ENCODE measurements at regions not wholly inside any gene's neighbourhood (a gene's known extent, or its start where the extent isn't known, plus 50 kb on each side); places are given as distances from the start of the nearest gene placed in this dataset.

DNA sequence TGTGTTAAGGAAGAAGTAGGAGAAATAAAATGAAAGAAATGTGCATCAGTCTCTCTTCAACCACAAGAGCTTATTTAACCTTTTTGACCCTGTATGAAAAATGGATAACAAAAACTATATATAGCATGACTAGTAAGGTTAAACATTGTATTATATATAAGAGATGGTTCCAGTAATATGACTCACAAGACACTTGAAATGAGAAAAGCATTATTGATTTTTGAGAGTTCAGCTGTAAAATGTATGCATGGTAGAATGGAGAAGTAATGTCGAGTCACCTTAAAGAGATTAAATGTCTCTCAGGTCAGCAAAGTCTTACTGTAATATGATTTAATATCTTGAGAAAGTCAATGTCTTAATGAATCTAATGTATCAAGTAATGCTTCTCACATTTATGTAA lies 860.9 kb downstream of the TAF11L14 start:
- H3K9me3 ChIP-seq (ENCODE audit: control insufficient read depth, insufficient read depth, low read depth, low read length) = no peaks in the 10 kb centered on the region
- H3K4me3 ChIP-seq (ENCODE audit: low read depth, low read length) = no peak overlapping the region
- H3K27ac ChIP-seq (ENCODE audit: extremely low read depth, low read depth, low read length) = no peak overlapping the region
- ChIA-PET POLR2A (no interaction called here), CTCF (no interaction called here)
- no peaks in the 10 kb centered on the region; a peak in 1 of 3 replicates for H3K36me3 ChIP-seq (ENCODE audit: control insufficient read depth in 2 of 2, insufficient read depth in 1 of 2, low read length in 2 of 2)
- no peaks in the 10 kb centered on the region for H3K4me1 ChIP-seq (ENCODE audit: control insufficient read depth, insufficient read depth, low read length)
- TF ChIP-seq ZBTB48 (tag by site-specific recombination; IDR thresholded peaks at IDR 0.05) (no peak), MYNN (tag by site-specific recombination; IDR thresholded peaks at IDR 0.05; ENCODE audit: borderline replicate concordance) (no peak), ZNF24 (tag by site-specific recombination; IDR thresholded peaks at IDR 0.05) (no peak), ZNF433 (tag by site-specific recombination; IDR thresholded peaks at IDR 0.05; ENCODE audit: low read depth) (no peak), SETDB1 (IDR thresholded peaks at IDR 0.05; ENCODE audit: insufficient read length, low read length) (no peak), WT1 (tag by site-specific recombination; IDR thresholded peaks at IDR 0.05) (no peak), ZNF48 (tag by site-specific recombination; IDR thresholded peaks at IDR 0.05) (no peak), ZBTB8A (tag by site-specific recombination; IDR thresholded peaks at IDR 0.05) (no peak), MEIS1 (CRISPR knock-in tag; IDR thresholded peaks at IDR 0.05; ENCODE audit: borderline replicate concordance) (no peak), ZNF302 (tag by site-specific recombination; IDR thresholded peaks at IDR 0.05; ENCODE audit: low read depth) (no peak), ZNF248 (tag by site-specific recombination; IDR thresholded peaks at IDR 0.05) (no peak), ZNF560 (tag by site-specific recombination; IDR thresholded peaks at IDR 0.05; ENCODE audit: borderline replicate concordance) (no peak), ZNF121 (tag by site-specific recombination; IDR thresholded peaks at IDR 0.05) (no peak), PATZ1 (tag by site-specific recombination; IDR thresholded peaks at IDR 0.05) (no peak)
- TF ChIP-seq, protein P1, sequence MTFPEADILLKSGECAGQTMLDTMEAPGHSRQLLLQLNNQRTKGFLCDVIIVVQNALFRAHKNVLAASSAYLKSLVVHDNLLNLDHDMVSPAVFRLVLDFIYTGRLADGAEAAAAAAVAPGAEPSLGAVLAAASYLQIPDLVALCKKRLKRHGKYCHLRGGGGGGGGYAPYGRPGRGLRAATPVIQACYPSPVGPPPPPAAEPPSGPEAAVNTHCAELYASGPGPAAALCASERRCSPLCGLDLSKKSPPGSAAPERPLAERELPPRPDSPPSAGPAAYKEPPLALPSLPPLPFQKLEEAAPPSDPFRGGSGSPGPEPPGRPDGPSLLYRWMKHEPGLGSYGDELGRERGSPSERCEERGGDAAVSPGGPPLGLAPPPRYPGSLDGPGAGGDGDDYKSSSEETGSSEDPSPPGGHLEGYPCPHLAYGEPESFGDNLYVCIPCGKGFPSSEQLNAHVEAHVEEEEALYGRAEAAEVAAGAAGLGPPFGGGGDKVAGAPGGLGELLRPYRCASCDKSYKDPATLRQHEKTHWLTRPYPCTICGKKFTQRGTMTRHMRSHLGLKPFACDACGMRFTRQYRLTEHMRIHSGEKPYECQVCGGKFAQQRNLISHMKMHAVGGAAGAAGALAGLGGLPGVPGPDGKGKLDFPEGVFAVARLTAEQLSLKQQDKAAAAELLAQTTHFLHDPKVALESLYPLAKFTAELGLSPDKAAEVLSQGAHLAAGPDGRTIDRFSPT (tag by site-specific recombination; IDR thresholded peaks at IDR 0.05) = no peak
- TF ChIP-seq, protein P2, sequence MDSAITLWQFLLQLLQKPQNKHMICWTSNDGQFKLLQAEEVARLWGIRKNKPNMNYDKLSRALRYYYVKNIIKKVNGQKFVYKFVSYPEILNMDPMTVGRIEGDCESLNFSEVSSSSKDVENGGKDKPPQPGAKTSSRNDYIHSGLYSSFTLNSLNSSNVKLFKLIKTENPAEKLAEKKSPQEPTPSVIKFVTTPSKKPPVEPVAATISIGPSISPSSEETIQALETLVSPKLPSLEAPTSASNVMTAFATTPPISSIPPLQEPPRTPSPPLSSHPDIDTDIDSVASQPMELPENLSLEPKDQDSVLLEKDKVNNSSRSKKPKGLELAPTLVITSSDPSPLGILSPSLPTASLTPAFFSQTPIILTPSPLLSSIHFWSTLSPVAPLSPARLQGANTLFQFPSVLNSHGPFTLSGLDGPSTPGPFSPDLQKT (IDR thresholded peaks at IDR 0.05; ENCODE audit: borderline replicate concordance, low read depth, low read length) = no peak
- TF ChIP-seq, protein P3, sequence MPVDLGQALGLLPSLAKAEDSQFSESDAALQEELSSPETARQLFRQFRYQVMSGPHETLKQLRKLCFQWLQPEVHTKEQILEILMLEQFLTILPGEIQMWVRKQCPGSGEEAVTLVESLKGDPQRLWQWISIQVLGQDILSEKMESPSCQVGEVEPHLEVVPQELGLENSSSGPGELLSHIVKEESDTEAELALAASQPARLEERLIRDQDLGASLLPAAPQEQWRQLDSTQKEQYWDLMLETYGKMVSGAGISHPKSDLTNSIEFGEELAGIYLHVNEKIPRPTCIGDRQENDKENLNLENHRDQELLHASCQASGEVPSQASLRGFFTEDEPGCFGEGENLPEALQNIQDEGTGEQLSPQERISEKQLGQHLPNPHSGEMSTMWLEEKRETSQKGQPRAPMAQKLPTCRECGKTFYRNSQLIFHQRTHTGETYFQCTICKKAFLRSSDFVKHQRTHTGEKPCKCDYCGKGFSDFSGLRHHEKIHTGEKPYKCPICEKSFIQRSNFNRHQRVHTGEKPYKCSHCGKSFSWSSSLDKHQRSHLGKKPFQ (tag by site-specific recombination; IDR thresholded peaks at IDR 0.05) = no peak
- TF ChIP-seq, protein P4, sequence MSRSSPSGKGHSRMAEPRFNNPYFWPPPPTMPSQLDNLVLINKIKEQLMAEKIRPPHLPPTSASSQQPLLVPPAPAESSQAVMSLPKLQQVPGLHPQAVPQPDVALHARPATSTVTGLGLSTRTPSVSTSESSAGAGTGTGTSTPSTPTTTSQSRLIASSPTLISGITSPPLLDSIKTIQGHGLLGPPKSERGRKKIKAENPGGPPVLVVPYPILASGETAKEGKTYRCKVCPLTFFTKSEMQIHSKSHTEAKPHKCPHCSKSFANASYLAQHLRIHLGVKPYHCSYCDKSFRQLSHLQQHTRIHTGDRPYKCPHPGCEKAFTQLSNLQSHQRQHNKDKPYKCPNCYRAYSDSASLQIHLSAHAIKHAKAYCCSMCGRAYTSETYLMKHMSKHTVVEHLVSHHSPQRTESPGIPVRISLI (tag by site-specific recombination; IDR thresholded peaks at IDR 0.05) = no peak

- Histone ChIP-seq H3K4me1 (ENCODE audit: control insufficient read depth, insufficient read depth, low read length) (no peaks in the 10 kb centered on the region), H3K4me3 (ENCODE audit: low read depth, low read length) (no peak overlapping the region), H3K27ac (ENCODE audit: extremely low read depth, low read depth, low read length) (no peak overlapping the region), H3K9me3 (ENCODE audit: control insufficient read depth, insufficient read depth, low read depth, low read length) (no peaks in the 10 kb centered on the region), H3K36me3 (ENCODE audit: control insufficient read depth in 2 of 2, insufficient read depth in 1 of 2, low read length in 2 of 2) (no peaks in the 10 kb centered on the region; a peak in 1 of 3 replicates)
- CTCF ChIA-PET = no interaction called here
- POLR2A ChIA-PET = no interaction called here
- TF ChIP-seq ZNF76 (tag by site-specific recombination; IDR thresholded peaks at IDR 0.05; ENCODE audit: borderline replicate concordance, low read depth) (no peak), ZNF341 (tag by site-specific recombination; IDR thresholded peaks at IDR 0.05; ENCODE audit: low read depth) (no peak), ZBTB11 (tag by site-specific recombination; conservative IDR thresholded peaks at IDR 0.05; ENCODE audit: low read depth) (no peak), ZNF114 (tag by site-specific recombination; IDR thresholded peaks at IDR 0.05) (no peak)
Measured at GRCh38 chr5:18496041-18496440, 861.8 kb downstream of the TAF11L14 start.

Data from HEK293 (cell line).